ENCODE measurements at regions not wholly inside any gene's neighbourhood (a gene's known extent, or its start where the extent isn't known, plus 50 kb on each side); places are given as distances from the start of the nearest gene placed in this dataset.

- H3K4me2 ChIP-seq (replicated peaks; ENCODE audit: extremely low read depth, low read length, poor library complexity, severe bottlenecking), result no peak overlapping the region
- H3K27me3 ChIP-seq (ENCODE audit: control insufficient read depth in 2 of 2, insufficient read depth in 2 of 2, low read length in 2 of 2), result peaks cover 10 to 21% of the 10 kb centered on the region in 2 donors
- Mint-ChIP-seq H3K27me3 (ENCODE audit: low read depth in 3 of 3) (peaks cover 0 to 9% (median 0%) of the 10 kb centered on the region in 3 donors), H3K36me3 (no peaks in the 10 kb centered on the region), H3K27ac (no peak overlapping the region), H3K9me3 (peaks cover 0 to 5% (median 0%) of the 10 kb centered on the region in 7 donors), H3K4me3 (no peak overlapping the region), H3K4me1 (peaks cover 15% of the 10 kb centered on the region)
- H3K9ac ChIP-seq (ENCODE audit: insufficient read depth, low read length, poor library complexity, severe bottlenecking), result no peak overlapping the region
- no peak for TF ChIP-seq CTCF (IDR thresholded peaks at IDR 0.05)
- H4K20me1 ChIP-seq (ENCODE audit: insufficient read depth, low read length), result no peaks in the 10 kb centered on the region
- peaks cover 4 to 5% of the 10 kb centered on the region in 2 donors for H3K4me1 ChIP-seq (ENCODE audit: control insufficient read depth in 1 of 2, insufficient read depth in 2 of 2, low read length in 2 of 2)
- H3K9me3 ChIP-seq (replicated peaks in 1 of 2; ENCODE audit: control insufficient read depth in 1 of 2, insufficient read depth in 1 of 2, low read length in 2 of 2), result no peaks in the 10 kb centered on the region
- H3K79me2 ChIP-seq (ENCODE audit: insufficient read depth, low read length), result no peaks in the 10 kb centered on the region
- intact Hi-C loops (cut with micrococcal nuclease), result no loop called here
- no peak overlapping the region for H3K27ac ChIP-seq (ENCODE audit: low read depth in 1 of 2, low read length in 2 of 2)
- no peak overlapping the region for H2AFZ ChIP-seq (ENCODE audit: insufficient read depth, low read depth, low read length, poor library complexity, severe bottlenecking)
- WGBS (ENCODE audit: insufficient coverage), result 88% methylated on average over 8 of the region's 8 CpGs
- DNase-seq, result no peak
- H3K4me3 ChIP-seq (replicated peaks in 1 of 3; ENCODE audit: low read depth in 2 of 3, low read length in 3 of 3), result no peak overlapping the region
- H3K36me3 ChIP-seq (replicated peaks in 1 of 2; ENCODE audit: control insufficient read depth in 1 of 2, insufficient read depth in 2 of 2, low read length in 2 of 2), result no peaks in the 10 kb centered on the region
Observed at GRCh38 chr1:157274698-157275534, 136.7 kb upstream of the ETV3 start.

- no peaks in the 10 kb centered on the region for H3K9me3 Mint-ChIP-seq
- no peaks in the 10 kb centered on the region for H3K36me3 ChIP-seq (replicated peaks in 1 of 2; ENCODE audit: control insufficient read depth in 1 of 2, insufficient read depth in 2 of 2, low read length in 2 of 2)
- intact Hi-C loops (cut with micrococcal nuclease), result no loop called here
- H3K36me3 Mint-ChIP-seq, result no peaks in the 10 kb centered on the region
- no peak for TF ChIP-seq CTCF (IDR thresholded peaks at IDR 0.05)
- H4K20me1 ChIP-seq (ENCODE audit: insufficient read depth, low read length), result no peaks in the 10 kb centered on the region
- peaks cover 18% of the 10 kb centered on the region for H3K4me1 Mint-ChIP-seq
- H3K4me3 Mint-ChIP-seq, result no peak overlapping the region
- no peak overlapping the region for H3K9ac ChIP-seq (ENCODE audit: insufficient read depth, low read length, poor library complexity, severe bottlenecking)
- no peak for DNase-seq
- H3K27ac ChIP-seq (ENCODE audit: low read depth in 1 of 2, low read length in 2 of 2), result no peak overlapping the region
- peaks cover 0 to 4% of the 10 kb centered on the region in 2 donors for H3K27me3 ChIP-seq (ENCODE audit: control insufficient read depth in 2 of 2, insufficient read depth in 2 of 2, low read length in 2 of 2)
- no peak overlapping the region for H2AFZ ChIP-seq (ENCODE audit: insufficient read depth, low read depth, low read length, poor library complexity, severe bottlenecking)
- H3K27ac Mint-ChIP-seq, result no peak overlapping the region
- 90% methylated on average over 3 of the region's 6 CpGs for WGBS (ENCODE audit: insufficient coverage)
- no peaks in the 10 kb centered on the region for H3K79me2 ChIP-seq (ENCODE audit: insufficient read depth, low read length)
- H3K4me3 ChIP-seq (replicated peaks in 1 of 3; ENCODE audit: low read depth in 2 of 3, low read length in 3 of 3), result no peak overlapping the region
- no peak overlapping the region for H3K4me2 ChIP-seq (replicated peaks; ENCODE audit: extremely low read depth, low read length, poor library complexity, severe bottlenecking)
- no peaks in the 10 kb centered on the region for H3K9me3 ChIP-seq (replicated peaks in 1 of 2; ENCODE audit: control insufficient read depth in 1 of 2, insufficient read depth in 1 of 2, low read length in 2 of 2)
- H3K4me1 ChIP-seq (ENCODE audit: control insufficient read depth in 1 of 2, insufficient read depth in 2 of 2, low read length in 2 of 2), result peaks cover 6 to 12% of the 10 kb centered on the region in 2 donors
- peaks cover 0 to 2% (median 1%) of the 10 kb centered on the region in 3 donors for H3K27me3 Mint-ChIP-seq (ENCODE audit: low read depth in 3 of 3)
Observed at GRCh38 chr1:157272729-157273524, 134.7 kb upstream of the ETV3 start.

Measured in CD14-positive monocyte (primary cell).